DOHH2 (cell line): ENCODE measurements at regions not wholly inside any gene's neighbourhood (a gene's known extent, or its start where the extent isn't known, plus 50 kb on each side); places are given as distances from the start of the nearest gene placed in this dataset.

ENCODE experiments used
- H3F3A ChIP-seq: fragments of 200-600 bp; sonication (generic), shearing (Covaris generic); 2 replicates; pipeline ENCODE4 v1.6.0; 2016; ENCODE audit warnings: antibody characterized with exemption, mild to moderate bottlenecking; ENCODE audit not compliant: control insufficient read depth, insufficient read depth
- H3K27ac ChIP-seq: fragments of 200-600 bp; sonication (generic); 2 replicates; pipeline ENCODE4 v1.5.1; 2014; ENCODE audit warnings: low read depth, mild to moderate bottlenecking, low read length, moderate library complexity
- H3K27me3 ChIP-seq: fragments of 200-600 bp; sonication (generic); 2 replicates; pipeline ENCODE4 v1.6.1; 2014; ENCODE audit warnings: mild to moderate bottlenecking, low read length, mixed read lengths; ENCODE audit not compliant: control insufficient read depth
- H3K36me3 ChIP-seq: fragments of 200-600 bp; sonication (generic); 2 replicates; pipeline ENCODE4 v1.6.1; 2014; ENCODE audit warnings: mild to moderate bottlenecking, low read length, moderate library complexity, mixed read lengths; ENCODE audit not compliant: control insufficient read depth
- H3K4me1 ChIP-seq: fragments of 200-600 bp; sonication (generic); 2 replicates; pipeline ENCODE4 v1.6.1; 2014; ENCODE audit warnings: mild to moderate bottlenecking, low read length, mixed read lengths; ENCODE audit not compliant: control insufficient read depth
- H3K4me2 ChIP-seq: fragments of 200-600 bp; sonication (generic); 2 replicates; pipeline ENCODE4 v1.6.0; 2014; ENCODE audit warnings: mild to moderate bottlenecking, low read length, moderate library complexity
- H3K4me3 ChIP-seq: fragments of 200-600 bp; sonication (generic); 2 replicates; pipeline ENCODE4 v1.5.1; 2014; ENCODE audit warnings: mild to moderate bottlenecking, low read length, mixed read lengths
- H3K79me2 ChIP-seq: fragments of 200-600 bp; sonication (generic); 2 replicates; pipeline ENCODE4 v1.6.1; 2014; ENCODE audit warnings: mild to moderate bottlenecking, low read length, mixed read lengths; ENCODE audit not compliant: control insufficient read depth
- H3K9me2 ChIP-seq: fragments of 200-600 bp; sonication (generic); replicated peaks from 2 replicates; pipeline ENCODE4 v1.6.1; 2014; ENCODE audit warnings: mild to moderate bottlenecking, low read length, mixed read lengths; ENCODE audit not compliant: control insufficient read depth
- H3K9me3 ChIP-seq: fragments of 200-600 bp; sonication (generic); 2 replicates; pipeline ENCODE4 v1.6.1; 2014; ENCODE audit warnings: antibody characterized with exemption, low read length, mixed read lengths; ENCODE audit not compliant: control insufficient read depth, insufficient read depth
- H4K20me1 ChIP-seq: fragments of 200-600 bp; sonication (generic); 2 replicates; pipeline ENCODE4 v1.6.0; 2014; ENCODE audit warnings: low read depth, mild to moderate bottlenecking, antibody characterized with exemption, low read length, moderate library complexity; ENCODE audit not compliant: control insufficient read depth, insufficient read depth
- CTCF ChIP-seq: fragments of 200-600 bp; sonication (generic); IDR thresholded peaks from one replicate; pipeline ENCODE4 v1.5.1; 2014; ENCODE audit warnings: antibody characterized with exemption, mild to moderate bottlenecking, low read depth, low read length; ENCODE audit not compliant: poor library complexity, severe bottlenecking
- EZH2phosphoT487 ChIP-seq: fragments of 200-600 bp; sonication (generic); IDR thresholded peaks from 2 replicates; pipeline ENCODE4 v1.6.1; 2017; ENCODE audit warnings: borderline replicate concordance, mild to moderate bottlenecking, antibody characterized with exemption, low read length, moderate library complexity, mixed read lengths

- no peaks in the 10 kb centered on the region for H3K79me2 ChIP-seq
- H3K27ac ChIP-seq: no peak overlapping the region
- no peaks in the 10 kb centered on the region for H3K27me3 ChIP-seq
- no peak overlapping the region for H3K4me3 ChIP-seq
- no peak for TF ChIP-seq EZH2phosphoT487
- H3K4me1 ChIP-seq: no peaks in the 10 kb centered on the region
- H3K9me3 ChIP-seq: no peaks in the 10 kb centered on the region
- no peaks in the 10 kb centered on the region for H3F3A ChIP-seq
- no peaks in the 10 kb centered on the region for H3K9me2 ChIP-seq
- H3K36me3 ChIP-seq: no peaks in the 10 kb centered on the region
- no peak overlapping the region for H3K4me2 ChIP-seq
- H4K20me1 ChIP-seq: no peaks in the 10 kb centered on the region
Observed at GRCh38 chr12:84222841-84223240, 689.8 kb downstream of the SLC6A15 start.

GRCh38 chr12:84218406-84218805 lies 694.2 kb downstream of the SLC6A15 start:
- Histone ChIP-seq H3K79me2 (no peaks in the 10 kb centered on the region), H3K9me2 (no peaks in the 10 kb centered on the region), H4K20me1 (no peaks in the 10 kb centered on the region), H3K9me3 (no peaks in the 10 kb centered on the region), H3K4me3 (no peak overlapping the region), H3K27me3 (no peaks in the 10 kb centered on the region), H3K4me2 (no peak overlapping the region), H3K4me1 (no peaks in the 10 kb centered on the region), H3K36me3 (no peaks in the 10 kb centered on the region), H3F3A (no peaks in the 10 kb centered on the region), H3K27ac (no peak overlapping the region)
- TF ChIP-seq CTCF (no peak), EZH2phosphoT487 (no peak)

- Histone ChIP-seq H3K27me3 (no peaks in the 10 kb centered on the region), H3K4me3 (no peak overlapping the region), H3K9me2 (no peaks in the 10 kb centered on the region), H3K4me2 (no peak overlapping the region), H4K20me1 (no peaks in the 10 kb centered on the region), H3K9me3 (no peaks in the 10 kb centered on the region), H3K4me1 (no peaks in the 10 kb centered on the region), H3K79me2 (no peaks in the 10 kb centered on the region), H3F3A (no peaks in the 10 kb centered on the region), H3K27ac (no peak overlapping the region), H3K36me3 (no peaks in the 10 kb centered on the region)
- no peak for TF ChIP-seq EZH2phosphoT487
- TF ChIP-seq CTCF: no peak
Observed at GRCh38 chr12:84201976-84202375, 710.6 kb downstream of the SLC6A15 start.

- H3K4me1 ChIP-seq: no peaks in the 10 kb centered on the region
- no peak overlapping the region for H3K4me3 ChIP-seq
- no peaks in the 10 kb centered on the region for H3K79me2 ChIP-seq
- H4K20me1 ChIP-seq: no peaks in the 10 kb centered on the region
- TF ChIP-seq EZH2phosphoT487: no peak
- no peaks in the 10 kb centered on the region for H3K9me2 ChIP-seq
- no peaks in the 10 kb centered on the region for H3F3A ChIP-seq
- no peaks in the 10 kb centered on the region for H3K9me3 ChIP-seq
- no peak overlapping the region for H3K4me2 ChIP-seq
- H3K27ac ChIP-seq: no peak overlapping the region
- no peaks in the 10 kb centered on the region for H3K27me3 ChIP-seq
- H3K36me3 ChIP-seq: no peaks in the 10 kb centered on the region
Observed at GRCh38 chr12:84198294-84198946, 714.2 kb downstream of the SLC6A15 start.
